RWPE2 (cell line): ENCODE measurements at regions not wholly inside any gene's neighbourhood (a gene's known extent, or its start where the extent isn't known, plus 50 kb on each side); places are given as distances from the start of the nearest gene placed in this dataset.

Experiments
- ATAC-seq: fragments of 200-7000 bp; cut with Tn5 transposase; 3 replicates; pipeline ENCODE4 v1.9.1; 2021; ENCODE audit warnings: low read depth
- DNase-seq: peaks from one replicate; pipeline ENCODE4 v3.0.0-alpha.2; 2020; ENCODE audit warnings: low spot score
- H3K27ac ChIP-seq: fragments of 450-650 bp; 2 replicates; pipeline ENCODE4 v1.5.1; 2017; ENCODE audit warnings: mild to moderate bottlenecking; ENCODE audit not compliant: poor library complexity, severe bottlenecking
- H3K27me3 ChIP-seq: fragments of 250-450 bp; sonication (Bioruptor Pico); 2 replicates; pipeline ENCODE4 v1.5.1; 2021; ENCODE audit warnings: mild to moderate bottlenecking, moderate library complexity; ENCODE audit not compliant: insufficient read depth, poor library complexity, severe bottlenecking
- H3K36me3 ChIP-seq: fragments of 250-450 bp; sonication (Bioruptor Pico); 2 replicates; pipeline ENCODE4 v1.5.1; 2020; ENCODE audit warnings: low read depth, mild to moderate bottlenecking, moderate library complexity
- H3K4me1 ChIP-seq: fragments of 250-450 bp; sonication (Bioruptor Pico); 2 replicates; pipeline ENCODE4 v1.5.1; 2021; ENCODE audit warnings: mild to moderate bottlenecking, moderate library complexity; ENCODE audit not compliant: insufficient read depth, poor library complexity, severe bottlenecking
- H3K4me3 ChIP-seq: fragments of 250-450 bp; sonication (Bioruptor Pico); 2 replicates; pipeline ENCODE4 v1.5.1; 2021; ENCODE audit warnings: mild to moderate bottlenecking, moderate library complexity; ENCODE audit not compliant: severe bottlenecking
- H3K9me3 ChIP-seq: fragments of 250-450 bp; sonication (Bioruptor Pico); 2 replicates; pipeline ENCODE4 v1.5.1; 2021; ENCODE audit warnings: mild to moderate bottlenecking, moderate library complexity; ENCODE audit not compliant: severe bottlenecking
- CTCF ChIP-seq: fragments of 450-650 bp; IDR thresholded peaks from one replicate; pipeline ENCODE4 v1.5.1; 2017; ENCODE audit warnings: mild to moderate bottlenecking, moderate library complexity; ENCODE audit not compliant: poor library complexity, severe bottlenecking

GRCh38 chr2:21356086-21356856 lies 232.5 kb downstream of the TDRD15 start:
- no peak for TF ChIP-seq CTCF
- no peak overlapping the region for H3K27ac ChIP-seq

GRCh38 chr2:21356857-21357255 lies 233.1 kb downstream of the TDRD15 start:
- Histone ChIP-seq H3K4me3 (no peak overlapping the region), H3K9me3 (no peaks in the 10 kb centered on the region), H3K27me3 (no peaks in the 10 kb centered on the region), H3K4me1 (no peaks in the 10 kb centered on the region), H3K36me3 (no peaks in the 10 kb centered on the region), H3K27ac (no peak overlapping the region)
- TF ChIP-seq CTCF: no peak
- ATAC-seq: no peak
- no peak for DNase-seq

More at GRCh38 chr2:21356086-21356856, 232.5 kb downstream of the TDRD15 start:
- Histone ChIP-seq H3K27me3 (no peaks in the 10 kb centered on the region), H3K9me3 (no peaks in the 10 kb centered on the region), H3K4me1 (no peaks in the 10 kb centered on the region), H3K36me3 (no peaks in the 10 kb centered on the region), H3K4me3 (no peak overlapping the region)
- ATAC-seq: no peak
- DNase-seq: no peak

GRCh38 chr2:21358976-21359375 lies 235.2 kb downstream of the TDRD15 start:
- H3K36me3 ChIP-seq: no peaks in the 10 kb centered on the region
- DNase-seq: no peak
- H3K4me1 ChIP-seq: no peaks in the 10 kb centered on the region
- no peak overlapping the region for H3K4me3 ChIP-seq
- ATAC-seq: no peak
- H3K27me3 ChIP-seq: no peaks in the 10 kb centered on the region
- TF ChIP-seq CTCF: no peak
- H3K27ac ChIP-seq: no peak overlapping the region
- no peaks in the 10 kb centered on the region for H3K9me3 ChIP-seq

- peak; percentile 42; the same call in 1 of the 3 replicates for ATAC-seq
- Histone ChIP-seq H3K36me3 (no peaks in the 10 kb centered on the region), H3K4me1 (no peaks in the 10 kb centered on the region), H3K27me3 (no peaks in the 10 kb centered on the region), H3K27ac (no peak overlapping the region), H3K9me3 (no peaks in the 10 kb centered on the region), H3K4me3 (no peak overlapping the region)
- TF ChIP-seq CTCF: no peak
- no peak for DNase-seq
Observed at GRCh38 chr2:21361384-21361783, 237.6 kb downstream of the TDRD15 start.

- H3K27ac ChIP-seq: no peak overlapping the region
- ATAC-seq (no peak; the same call in 2 of the 3 replicates), DNase-seq (no peak)
- no peaks in the 10 kb centered on the region for H3K9me3 ChIP-seq
- no peaks in the 10 kb centered on the region for H3K36me3 ChIP-seq
- no peak overlapping the region for H3K4me3 ChIP-seq
- no peaks in the 10 kb centered on the region for H3K27me3 ChIP-seq
- no peak for TF ChIP-seq CTCF
- H3K4me1 ChIP-seq: no peaks in the 10 kb centered on the region
Observed at GRCh38 chr2:21361957-21362486, 238.3 kb downstream of the TDRD15 start.
